Spleen (tissue), 7 donors: ENCODE measurements at regions not wholly inside any gene's neighbourhood (a gene's known extent, or its start where the extent isn't known, plus 50 kb on each side); places are given as distances from the start of the nearest gene placed in this dataset.
"Not testable (repeated sequence)": the region's sequence is repeated elsewhere in the genome, so short reads cannot be mapped to it uniquely, and the experiment has no call there.

Source experiments
- POLR2AphosphoS5 ChIP-seq, 3 donors: sonication (generic); formaldehyde crosslinking; IDR thresholded peaks; one replicate each; pipeline ENCODE4 v1.5.1; 2017; ENCODE audit warnings: antibody characterized with exemption in 3 of 3
- TF ChIP-seq, protein P1 (sequence below), 11 experiments: fragments of 200-600 bp in 7 of 11; fragments of 450-650 bp in 4 of 11; sonication (generic) in 4 of 11; IDR thresholded peaks in 8 of 11; conservative IDR thresholded peaks in 3 of 11; 1 replicate in 7 of 11; 2 replicates in 4 of 11; pipeline versions ENCODE4 v1.4.0 to v1.8.0; 2016 to 2021; ENCODE audit warnings: antibody characterized with exemption in 11 of 11, inconsistent platforms in 4 of 11, mild to moderate bottlenecking in 1 of 11
- donor health status: DM: no; HTN: no; CAD: no; lungs with moderate emphysema.
- donor health status: DM: no; HTN: no; CAD: no.
- donor health status: DM: no; HTN: no; CAD: no.

DNA sequence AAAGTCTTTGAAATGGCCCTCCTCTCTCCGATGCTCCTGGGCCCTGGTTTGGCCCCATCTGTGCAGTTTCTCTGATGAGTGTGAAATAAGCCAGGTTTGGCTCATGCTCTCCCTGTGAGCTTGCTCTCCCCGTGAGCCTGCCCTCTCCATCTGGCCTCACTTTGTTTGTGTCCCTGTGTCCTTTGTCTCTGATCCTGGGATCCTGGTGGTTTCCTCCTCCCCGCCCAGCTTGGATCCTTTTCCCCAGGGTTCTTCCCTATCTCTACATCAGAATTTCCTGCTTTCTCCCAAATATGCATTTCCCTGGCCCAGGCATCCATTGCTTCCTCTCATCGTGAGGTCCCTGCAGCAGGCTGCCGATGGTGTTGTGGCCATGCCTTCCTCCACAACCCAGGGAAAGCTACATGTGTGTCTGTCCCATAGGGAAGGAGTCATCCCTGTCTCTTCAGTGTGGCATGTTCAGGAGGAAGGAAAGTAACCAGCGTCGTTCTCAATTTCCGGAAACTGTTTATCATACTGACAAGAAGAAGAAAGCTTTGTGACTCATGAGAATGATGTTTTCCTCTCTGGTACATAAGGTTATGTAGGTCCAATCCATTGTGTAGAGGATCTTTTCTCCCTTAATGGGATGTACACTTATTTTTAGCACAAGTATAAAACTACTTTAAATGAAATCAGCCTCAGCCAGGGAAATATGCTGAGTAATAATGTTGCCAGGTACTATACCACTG lies 956.6 kb downstream of the SPATA31A6 start:
- TF ChIP-seq, protein P1, sequence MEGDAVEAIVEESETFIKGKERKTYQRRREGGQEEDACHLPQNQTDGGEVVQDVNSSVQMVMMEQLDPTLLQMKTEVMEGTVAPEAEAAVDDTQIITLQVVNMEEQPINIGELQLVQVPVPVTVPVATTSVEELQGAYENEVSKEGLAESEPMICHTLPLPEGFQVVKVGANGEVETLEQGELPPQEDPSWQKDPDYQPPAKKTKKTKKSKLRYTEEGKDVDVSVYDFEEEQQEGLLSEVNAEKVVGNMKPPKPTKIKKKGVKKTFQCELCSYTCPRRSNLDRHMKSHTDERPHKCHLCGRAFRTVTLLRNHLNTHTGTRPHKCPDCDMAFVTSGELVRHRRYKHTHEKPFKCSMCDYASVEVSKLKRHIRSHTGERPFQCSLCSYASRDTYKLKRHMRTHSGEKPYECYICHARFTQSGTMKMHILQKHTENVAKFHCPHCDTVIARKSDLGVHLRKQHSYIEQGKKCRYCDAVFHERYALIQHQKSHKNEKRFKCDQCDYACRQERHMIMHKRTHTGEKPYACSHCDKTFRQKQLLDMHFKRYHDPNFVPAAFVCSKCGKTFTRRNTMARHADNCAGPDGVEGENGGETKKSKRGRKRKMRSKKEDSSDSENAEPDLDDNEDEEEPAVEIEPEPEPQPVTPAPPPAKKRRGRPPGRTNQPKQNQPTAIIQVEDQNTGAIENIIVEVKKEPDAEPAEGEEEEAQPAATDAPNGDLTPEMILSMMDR (IDR thresholded peaks at IDR 0.05 in 8 of 11, conservative IDR thresholded peaks at IDR 0.05 in 3 of 11): not testable (repeated sequence)
- not testable (repeated sequence) for TF ChIP-seq POLR2AphosphoS5 (IDR thresholded peaks at IDR 0.05)
